ENCODE measurements at regions not wholly inside any gene's neighbourhood (a gene's known extent, or its start where the extent isn't known, plus 50 kb on each side); places are given as distances from the start of the nearest gene placed in this dataset.
"Not testable (repeated sequence)": the region's sequence is repeated elsewhere in the genome, so short reads cannot be mapped to it uniquely, and the experiment has no call there.

DNA sequence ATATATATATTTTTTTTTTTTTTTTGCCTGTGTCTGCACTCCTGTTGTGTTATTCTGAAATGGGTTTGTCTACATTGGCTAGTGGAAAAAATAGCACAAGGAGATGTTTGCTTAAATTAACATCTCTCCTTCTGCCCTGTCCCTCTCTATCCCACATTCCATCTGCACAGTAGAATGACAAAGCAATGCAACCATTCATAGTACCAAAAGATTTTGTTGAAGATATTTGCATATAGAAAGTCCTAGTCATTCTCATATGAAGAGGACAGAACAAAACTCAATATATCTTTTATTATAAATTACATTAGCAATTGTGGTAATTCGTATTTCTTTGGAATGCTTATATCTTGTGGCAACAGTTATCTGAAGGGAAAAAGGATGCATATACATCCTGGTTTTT, 88.3 kb upstream of the AGA start:
- ATAC-seq: no peak
- H3K36me3 ChIP-seq: no peaks in the 10 kb centered on the region
- no peak overlapping the region for H3K27ac ChIP-seq
- no peak overlapping the region for H3K4me3 ChIP-seq
- H3K27me3 ChIP-seq: no peaks in the 10 kb centered on the region
- no peak for DNase-seq
- intact Hi-C loops (cut with DNase I): no loop called here
- no peaks in the 10 kb centered on the region for H3K4me1 ChIP-seq
- H3K9me3 ChIP-seq: no peaks in the 10 kb centered on the region
- TF ChIP-seq, protein P1, sequence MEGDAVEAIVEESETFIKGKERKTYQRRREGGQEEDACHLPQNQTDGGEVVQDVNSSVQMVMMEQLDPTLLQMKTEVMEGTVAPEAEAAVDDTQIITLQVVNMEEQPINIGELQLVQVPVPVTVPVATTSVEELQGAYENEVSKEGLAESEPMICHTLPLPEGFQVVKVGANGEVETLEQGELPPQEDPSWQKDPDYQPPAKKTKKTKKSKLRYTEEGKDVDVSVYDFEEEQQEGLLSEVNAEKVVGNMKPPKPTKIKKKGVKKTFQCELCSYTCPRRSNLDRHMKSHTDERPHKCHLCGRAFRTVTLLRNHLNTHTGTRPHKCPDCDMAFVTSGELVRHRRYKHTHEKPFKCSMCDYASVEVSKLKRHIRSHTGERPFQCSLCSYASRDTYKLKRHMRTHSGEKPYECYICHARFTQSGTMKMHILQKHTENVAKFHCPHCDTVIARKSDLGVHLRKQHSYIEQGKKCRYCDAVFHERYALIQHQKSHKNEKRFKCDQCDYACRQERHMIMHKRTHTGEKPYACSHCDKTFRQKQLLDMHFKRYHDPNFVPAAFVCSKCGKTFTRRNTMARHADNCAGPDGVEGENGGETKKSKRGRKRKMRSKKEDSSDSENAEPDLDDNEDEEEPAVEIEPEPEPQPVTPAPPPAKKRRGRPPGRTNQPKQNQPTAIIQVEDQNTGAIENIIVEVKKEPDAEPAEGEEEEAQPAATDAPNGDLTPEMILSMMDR (IDR thresholded peaks at IDR 0.05): no peak

- intact Hi-C loops (cut with DNase I): no loop called here
- no peaks in the 10 kb centered on the region for H3K27me3 ChIP-seq
- H3K27ac ChIP-seq: no peak overlapping the region
- no peaks in the 10 kb centered on the region for H3K36me3 ChIP-seq
- no peak for DNase-seq
- H3K9me3 ChIP-seq: no peaks in the 10 kb centered on the region
- TF ChIP-seq, protein P1 (IDR thresholded peaks at IDR 0.05): no peak
- no peaks in the 10 kb centered on the region for H3K4me1 ChIP-seq
- no peak overlapping the region for H3K4me3 ChIP-seq
- ATAC-seq: no peak
Observed at GRCh38 chr4:177532358-177532757, 90.1 kb upstream of the AGA start.

GRCh38 chr4:177534841-177535240, 92.6 kb upstream of the AGA start:
- ATAC-seq; H3K27ac ChIP-seq; H3K4me1 ChIP-seq; DNase-seq; H3K27me3 ChIP-seq; H3K36me3 ChIP-seq; intact Hi-C loops (cut with DNase I); H3K9me3 ChIP-seq; H3K4me3 ChIP-seq: not testable (repeated sequence)

DNA sequence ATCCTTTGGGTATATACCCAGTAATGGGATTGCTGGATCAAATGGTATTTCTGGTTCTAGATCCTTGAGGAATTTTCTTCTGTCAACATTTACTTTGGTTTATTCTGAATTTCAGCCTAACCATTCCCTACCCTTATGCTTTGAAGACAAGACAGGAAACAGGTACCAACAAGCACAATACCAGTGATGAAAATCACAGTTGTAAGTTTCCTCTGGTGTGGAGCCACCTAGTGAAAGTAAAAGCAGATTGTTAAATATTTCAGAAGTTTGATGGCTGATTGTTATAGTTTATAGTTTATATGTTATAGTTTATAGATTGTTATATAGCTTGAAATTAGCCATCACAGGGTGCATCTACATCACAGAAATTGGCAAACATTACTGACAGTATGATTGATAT, 104.5 kb upstream of the AGA start:
- intact Hi-C loops (cut with DNase I): no loop called here
- H3K4me1 ChIP-seq: no peaks in the 10 kb centered on the region
- no peaks in the 10 kb centered on the region for H3K36me3 ChIP-seq
- ATAC-seq (no peak), DNase-seq (no peak)
- TF ChIP-seq, protein P1 (IDR thresholded peaks at IDR 0.05): no peak
- no peaks in the 10 kb centered on the region for H3K27me3 ChIP-seq
- no peak overlapping the region for H3K4me3 ChIP-seq
- no peaks in the 10 kb centered on the region for H3K9me3 ChIP-seq
- H3K27ac ChIP-seq: no peak overlapping the region

DNA sequence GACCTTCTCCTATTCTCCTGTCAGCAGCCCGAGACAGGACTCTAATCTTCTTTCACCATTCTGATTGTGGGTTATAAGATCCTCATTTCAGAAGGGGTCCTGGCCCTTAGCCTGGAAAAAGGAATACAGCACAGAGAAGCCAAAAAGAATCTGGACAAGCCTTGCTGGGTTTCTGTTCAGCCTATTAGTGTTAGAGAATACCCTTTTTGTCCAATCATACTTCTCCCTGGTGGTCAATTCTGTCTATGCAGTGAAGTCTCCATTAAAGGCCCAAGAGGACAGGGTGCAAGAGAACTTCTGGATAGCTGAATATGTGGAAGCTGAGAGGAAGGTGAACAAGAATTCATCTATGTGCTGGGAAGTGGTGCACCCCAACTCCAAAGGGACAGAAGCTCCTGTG, 105.7 kb upstream of the AGA start:
- Histone ChIP-seq H3K9me3 (no peaks in the 10 kb centered on the region), H3K36me3 (no peaks in the 10 kb centered on the region), H3K4me3 (no peak overlapping the region), H3K4me1 (no peaks in the 10 kb centered on the region), H3K27me3 (no peaks in the 10 kb centered on the region), H3K27ac (no peak overlapping the region)
- TF ChIP-seq, protein P1 (IDR thresholded peaks at IDR 0.05): no peak
- DNase-seq (no peak), ATAC-seq (no peak)
- intact Hi-C loops (cut with DNase I): no loop called here

GRCh38 chr4:177555007-177555574, 112.9 kb upstream of the AGA start:
- Histone ChIP-seq H3K27me3 (no peaks in the 10 kb centered on the region), H3K9me3 (no peaks in the 10 kb centered on the region), H3K4me1 (no peaks in the 10 kb centered on the region), H3K36me3 (no peaks in the 10 kb centered on the region), H3K4me3 (no peak overlapping the region), H3K27ac (no peak overlapping the region)
- TF ChIP-seq, protein P1 (IDR thresholded peaks at IDR 0.05): peak; percentile 58
- DNase-seq (no peak), ATAC-seq (no peak)
- intact Hi-C loops (cut with DNase I): no loop called here
